NT2/D1 (cell line): ENCODE measurements at regions not wholly inside any gene's neighbourhood (a gene's known extent, or its start where the extent isn't known, plus 50 kb on each side); places are given as distances from the start of the nearest gene placed in this dataset.

Experiments used
- SUZ12 ChIP-seq: IDR thresholded peaks from 2 replicates; pipeline ENCODE4 v1.6.1; 2011; ENCODE audit not compliant: insufficient read length, insufficient read depth; ENCODE audit errors: extremely low read depth
- YY1 ChIP-seq: IDR thresholded peaks from 2 replicates; pipeline ENCODE4 v1.6.1; 2011; ENCODE audit not compliant: insufficient read length, insufficient read depth
- ZNF274 ChIP-seq: IDR thresholded peaks from 2 replicates; pipeline ENCODE4 v1.6.1; 2011; ENCODE audit warnings: mild to moderate bottlenecking, low read depth, low read length

GRCh38 chr13:109652531-109652930 is 133.9 kb downstream of the IRS2 start:
- TF ChIP-seq YY1 (no peak), ZNF274 (no peak), SUZ12 (no peak)
